H1 (cell line): ENCODE measurements at regions not wholly inside any gene's neighbourhood (a gene's known extent, or its start where the extent isn't known, plus 50 kb on each side); places are given as distances from the start of the nearest gene placed in this dataset.

Source experiments
- CTCF ChIA-PET: fragments of 300-600 bp; sonication (Branson Sonifier 250); formaldehyde crosslinking; loops from one replicate; lab custom pipeline; 2021; ENCODE audit not compliant: partially characterized antibody; lab: Charles Lee
- POLR2A ChIA-PET: fragments of 300-600 bp; sonication (Branson Sonifier 250); formaldehyde crosslinking; loops from one replicate; lab custom pipeline; 2021; ENCODE audit warnings: inconsistent platforms; ENCODE audit not compliant: partially characterized antibody; lab: Charles Lee
- DNase-seq, 2 experiments: peaks; one replicate each; pipeline versions ENCODE4 v3.0.0 to v3.0.0-alpha.2; 2010 to 2022; ENCODE audit warnings: low spot score in 2 of 2, low read depth in 1 of 2, mixed read lengths in 1 of 2
- FAIRE-seq: peaks from 2 replicates; lab custom pipeline; 2011; peaks lifted over from hg19 to GRCh38; lab: Jason Lieb, UNC
- H2AFZ ChIP-seq: 2 replicates; pipeline ENCODE4 v1.8.1; 2012; ENCODE audit warnings: low read length, inconsistent platforms
- H2AK5ac ChIP-seq: 2 replicates; pipeline ENCODE4 v1.6.1; 2013; ENCODE audit warnings: low read depth, low read length
- H2BK120ac ChIP-seq: replicated peaks from 2 replicates; pipeline ENCODE3; 2013; ENCODE audit warnings: low read depth, low read length, inconsistent platforms
- H2BK12ac ChIP-seq: 2 replicates; pipeline ENCODE4 v1.6.1; 2013; ENCODE audit warnings: low read depth, low read length
- H2BK15ac ChIP-seq: 2 replicates; pipeline ENCODE4 v1.6.1; 2013; ENCODE audit warnings: low read length
- H2BK20ac ChIP-seq: 2 replicates; pipeline ENCODE4 v1.6.1; 2013; ENCODE audit warnings: low read length
- H2BK5ac ChIP-seq: 2 replicates; pipeline ENCODE4 v1.6.1; 2013; ENCODE audit warnings: low read depth, low read length
- H3K14ac ChIP-seq: 2 replicates; pipeline ENCODE4 v1.6.1; 2013; ENCODE audit warnings: inconsistent platforms; ENCODE audit not compliant: insufficient read length
- H3K18ac ChIP-seq: 2 replicates; pipeline ENCODE4 v1.6.1; 2013; ENCODE audit warnings: low read length; ENCODE audit errors: extremely low read depth
- H3K23ac ChIP-seq: 2 replicates; pipeline ENCODE4 v1.6.1; 2013; ENCODE audit warnings: inconsistent platforms; ENCODE audit not compliant: insufficient read length
- H3K23me2 ChIP-seq: 2 replicates; pipeline ENCODE4 v1.6.1; 2013; ENCODE audit warnings: low read depth, low read length
- H3K27ac ChIP-seq: 2 replicates; pipeline ENCODE4 v1.6.1; 2011; ENCODE audit warnings: low read depth, low read length, inconsistent platforms
- H3K27me3 ChIP-seq, 4 experiments: replicated peaks in 1 of 4; 1 replicate in 1 of 4; 2 replicates in 3 of 4; pipeline versions ENCODE4 v1.6.1 to v1.8.1; 2011 to 2013; ENCODE audit warnings: low read length in 3 of 4, mild to moderate bottlenecking in 3 of 4, inconsistent platforms in 2 of 4, mixed read lengths in 2 of 4, moderate library complexity in 1 of 4; ENCODE audit not compliant: control insufficient read depth in 3 of 4, insufficient read depth in 3 of 4; ENCODE audit errors: extremely low read depth in 1 of 4
- H3K36me3 ChIP-seq, 4 experiments: 2 replicates each; pipeline versions ENCODE4 v1.6.1 to v1.8.1; 2011 to 2013; ENCODE audit warnings: mild to moderate bottlenecking in 4 of 4, low read length in 3 of 4, moderate library complexity in 2 of 4, control low read depth in 1 of 4, inconsistent platforms in 1 of 4; ENCODE audit not compliant: insufficient read depth in 4 of 4, control insufficient read depth in 2 of 4
- H3K4ac ChIP-seq: replicated peaks from 2 replicates; pipeline ENCODE3; 2013; ENCODE audit warnings: low read length, low read depth, mixed read lengths, inconsistent platforms; ENCODE audit not compliant: insufficient read length
- H3K4me1 ChIP-seq, 4 experiments: replicated peaks in 1 of 4; 1 replicate in 1 of 4; 2 replicates in 3 of 4; pipeline versions ENCODE4 v1.6.1 to v1.8.1; 2011 to 2013; ENCODE audit warnings: low read length in 3 of 4, inconsistent platforms in 2 of 4, mixed read lengths in 1 of 4; ENCODE audit not compliant: insufficient read depth in 4 of 4, control insufficient read depth in 3 of 4
- H3K4me2 ChIP-seq, 2 experiments: 2 replicates each; pipeline versions ENCODE4 v1.6.1 to v1.8.1; 2011 to 2013; ENCODE audit warnings: low read depth in 2 of 2, low read length in 2 of 2, control low read depth in 1 of 2, inconsistent platforms in 1 of 2, mild to moderate bottlenecking in 1 of 2; ENCODE audit not compliant: insufficient read depth in 1 of 2
- H3K4me3 ChIP-seq, 4 experiments: fragments of 200-600, 300-600 bp in 1 of 4; sonication (generic), shearing (Covaris generic), sonication (Bioruptor Twin) in 1 of 4; 2 replicates each; pipeline versions ENCODE4 v1.5.1 to v1.8.1; 2011 to 2016; ENCODE audit warnings: low read length in 4 of 4, low read depth in 3 of 4, control low read depth in 2 of 4, inconsistent platforms in 2 of 4, mild to moderate bottlenecking in 2 of 4, mixed read lengths in 1 of 4, moderate library complexity in 1 of 4; ENCODE audit not compliant: insufficient read depth in 2 of 4; ENCODE audit errors: extremely low read depth in 1 of 4
- H3K56ac ChIP-seq: replicated peaks from 2 replicates; pipeline ENCODE3; 2013; ENCODE audit warnings: low read depth, mild to moderate bottlenecking, mixed read lengths, low read length, inconsistent platforms; ENCODE audit not compliant: insufficient read length
- H3K79me1 ChIP-seq: 2 replicates; pipeline ENCODE4 v1.6.1; 2013; ENCODE audit warnings: low read depth, low read length, control low read depth
- H3K79me2 ChIP-seq, 2 experiments: 2 replicates each; pipeline versions ENCODE4 v1.6.1 to v1.8.1; 2012 to 2013; ENCODE audit warnings: low read length in 2 of 2, mild to moderate bottlenecking in 2 of 2, inconsistent platforms in 1 of 2; ENCODE audit not compliant: insufficient read depth in 2 of 2, control insufficient read depth in 1 of 2
- H3K9ac ChIP-seq, 4 experiments: replicated peaks in 1 of 4; 1 replicate in 1 of 4; 2 replicates in 3 of 4; pipeline versions ENCODE4 v1.6.1 to v1.8.1; 2011 to 2013; ENCODE audit warnings: low read depth in 3 of 4, low read length in 3 of 4, control low read depth in 2 of 4, mild to moderate bottlenecking in 2 of 4, moderate library complexity in 2 of 4, inconsistent platforms in 1 of 4; ENCODE audit errors: extremely low read depth in 1 of 4
- H3K9me3 ChIP-seq, 2 experiments: 2 replicates each; pipeline versions ENCODE4 v1.6.1 to v1.8.1; 2012 to 2013; ENCODE audit warnings: mild to moderate bottlenecking in 2 of 2, moderate library complexity in 2 of 2, control low read depth in 1 of 2, inconsistent platforms in 1 of 2, low read depth in 1 of 2, low read length in 1 of 2, mixed read lengths in 1 of 2; ENCODE audit not compliant: insufficient read depth in 2 of 2
- H4K20me1 ChIP-seq, 2 experiments: replicated peaks in 1 of 2; 2 replicates each; pipeline versions ENCODE3 to v1.8.1; 2011 to 2013; ENCODE audit warnings: inconsistent platforms in 2 of 2, low read length in 2 of 2, mild to moderate bottlenecking in 1 of 2; ENCODE audit not compliant: insufficient read depth in 2 of 2, control insufficient read depth in 1 of 2
- H4K5ac ChIP-seq: 2 replicates; pipeline ENCODE4 v1.6.1; 2013; ENCODE audit warnings: low read length, low read depth, mixed read lengths, inconsistent platforms; ENCODE audit not compliant: insufficient read length
- H4K8ac ChIP-seq: 2 replicates; pipeline ENCODE4 v1.8.0; 2013; ENCODE audit warnings: mild to moderate bottlenecking, moderate library complexity, low read length, inconsistent platforms; ENCODE audit not compliant: insufficient read depth; ENCODE audit errors: extremely low read depth
- H4K91ac ChIP-seq: replicated peaks from 2 replicates; pipeline ENCODE3; 2013; ENCODE audit warnings: low read length, mixed read lengths, inconsistent platforms; ENCODE audit not compliant: insufficient read length
- ASH2L ChIP-seq: fragments of 200-600, 300-600 bp; sonication (generic); IDR thresholded peaks from one replicate; pipeline ENCODE4 v1.7.1; 2017; ENCODE audit warnings: low read length
- CBX5 ChIP-seq: fragments of 300-800, 300-1000 bp; sonication (generic); IDR thresholded peaks from 2 replicates; pipeline ENCODE4 v1.7.1; 2016; ENCODE audit warnings: antibody characterized with exemption, low read length, low read depth
- CHD1 ChIP-seq: IDR thresholded peaks from 2 replicates; pipeline ENCODE4 v1.6.1; 2012; ENCODE audit warnings: low read depth, low read length, improper control_type of control experiment
- EZH2 ChIP-seq: fragments of 200-600 bp; sonication (generic); IDR thresholded peaks from 2 replicates; pipeline ENCODE4 v1.7.1; 2012; ENCODE audit warnings: low read depth, mild to moderate bottlenecking, moderate library complexity, low read length, inconsistent platforms; ENCODE audit not compliant: severe bottlenecking
- PHF8 ChIP-seq: fragments of 200-600 bp; sonication (generic); conservative IDR thresholded peaks from 2 replicates; pipeline ENCODE4 v1.7.1; 2012; ENCODE audit warnings: low read depth, mild to moderate bottlenecking, inconsistent platforms, low read length, moderate library complexity
- POLR2AphosphoS5 ChIP-seq: IDR thresholded peaks from 2 replicates; pipeline ENCODE4 v1.6.1; 2011; ENCODE audit warnings: low read depth, low read length
- TEAD4 ChIP-seq: IDR thresholded peaks from 2 replicates; pipeline ENCODE4 v1.6.1; 2012; ENCODE audit warnings: low read depth, low read length, inconsistent platforms, mixed read lengths
- ZNF274 ChIP-seq: IDR thresholded peaks from 2 replicates; pipeline ENCODE4 v1.7.0; 2012; ENCODE audit warnings: low read length, borderline replicate concordance; ENCODE audit errors: extremely low read depth
- WGBS, 2 experiments: shearing (Covaris generic) in 1 of 2; methylation state at CpG; one replicate each; pipeline versions ENCODE4 v1.1.6 to v1.1.7; 2013 to 2015; ENCODE audit warnings: low lambda C conversion rate in 2 of 2, mixed read lengths in 2 of 2, inconsistent platforms in 1 of 2, low coverage in 1 of 2, missing lambda C conversion rate in 1 of 2; ENCODE audit not compliant: insufficient replicate concordance in 2 of 2, insufficient coverage in 1 of 2, insufficient read length in 1 of 2; ENCODE audit errors: extremely low coverage in 1 of 2, missing lambda C conversion rate in 1 of 2; 5-methylcytosine and 5-hydroxymethylcytosine counted together

GRCh38 chr11:32316232-32316631, 119.1 kb downstream of the WT1 start:
- CTCF ChIA-PET, result interaction anchor here (0.6 to 2.8 kb wide), 7 partner anchors 7 to 70 kb away, joined by 3 to 19 read pairs (median 5); no protein-coding TSS in a partner anchor
- Histone ChIP-seq H3K4me1 (peaks cover 2 to 7% (median 4%) of the 10 kb centered on the region in 4 experiments; a peak in 5 of 7 replicates), H3K23me2 (no peaks in the 10 kb centered on the region), H3K18ac (no peak overlapping the region), H3K27me3 (no peaks in the 10 kb centered on the region), H3K14ac (no peak overlapping the region), H3K79me1 (no peaks in the 10 kb centered on the region), H2AFZ (no peak overlapping the region), H2AK5ac (no peak overlapping the region), H3K4ac (no peak overlapping the region), H2BK15ac (no peak overlapping the region), H3K4me3 (no peak overlapping the region), H3K4me2 (no peak overlapping the region), H3K9ac (no peak overlapping the region), H2BK5ac (no peak overlapping the region), H2BK120ac (no peak overlapping the region), H2BK12ac (no peak overlapping the region), H3K27ac (no peak overlapping the region), H3K36me3 (no peaks in the 10 kb centered on the region), H3K79me2 (no peaks in the 10 kb centered on the region), H4K91ac (no peak overlapping the region), H4K5ac (no peak overlapping the region), H3K9me3 (no peaks in the 10 kb centered on the region), H4K20me1 (no peaks in the 10 kb centered on the region), H3K56ac (no peak overlapping the region), H4K8ac (no peak overlapping the region), H3K23ac (no peak overlapping the region), H2BK20ac (no peak overlapping the region)
- DNase-seq (no peak), FAIRE-seq (no peak)
- TF ChIP-seq CBX5, result no peak
- no peak for TF ChIP-seq TEAD4
- TF ChIP-seq POLR2AphosphoS5, result no peak
- TF ChIP-seq PHF8, result no peak
- TF ChIP-seq CHD1, result no peak
- TF ChIP-seq EZH2, result no peak
- no peak for TF ChIP-seq ZNF274
- TF ChIP-seq ASH2L, result no peak
- 91% methylated on average over 3 of the region's 3 CpGs; no CpG with 5 or more reads in 1 of the 2 experiments for WGBS, 2 experiments
- POLR2A ChIA-PET, result no interaction called here
